HFFc6 (cell line): ENCODE measurements at regions not wholly inside any gene's neighbourhood (a gene's known extent, or its start where the extent isn't known, plus 50 kb on each side); places are given as distances from the start of the nearest gene placed in this dataset.
A peak's percentile ranks its signal among the peaks of the same experiment; 100 is the strongest.

ENCODE experiments used
- DNase-seq: peaks from one replicate; pipeline ENCODE4 v3.0.0-alpha.2; 2018
- H3K27ac Mint-ChIP-seq: 2 replicates; pipeline ENCODE4 v1.8.0; 2020; ENCODE audit warnings: mild to moderate bottlenecking, mixed read lengths
- H3K27me3 Mint-ChIP-seq: 2 replicates; pipeline ENCODE4 v1.8.0; 2021; ENCODE audit warnings: mild to moderate bottlenecking, moderate library complexity, mixed read lengths; ENCODE audit not compliant: insufficient read depth
- H3K36me3 Mint-ChIP-seq: 2 replicates; pipeline ENCODE4 v1.8.0; 2021; ENCODE audit warnings: low read depth, mixed read lengths
- H3K4me1 Mint-ChIP-seq: 2 replicates; pipeline ENCODE4 v1.8.0; 2020; ENCODE audit warnings: low read depth, mixed read lengths
- H3K4me3 Mint-ChIP-seq: 2 replicates; pipeline ENCODE4 v1.8.0; 2020; ENCODE audit warnings: mild to moderate bottlenecking, moderate library complexity, mixed read lengths
- H3K9me3 Mint-ChIP-seq: 2 replicates; pipeline ENCODE4 v1.8.0; 2020; ENCODE audit warnings: mild to moderate bottlenecking, mixed read lengths
- CTCF ChIP-seq: fragments of 200-600 bp; sonication (generic); IDR thresholded peaks from 2 replicates; pipeline ENCODE4 v1.5.0; 2021; ENCODE audit warnings: antibody characterized with exemption, mild to moderate bottlenecking

GRCh38 chr3:64459711-64460110 lies 228.1 kb downstream of the ADAMTS9 start:
- Mint-ChIP-seq H3K36me3 (no peaks in the 10 kb centered on the region), H3K4me3 (no peak overlapping the region), H3K9me3 (no peaks in the 10 kb centered on the region), H3K27ac (no peak overlapping the region), H3K27me3 (no peaks in the 10 kb centered on the region; the same call in 1 of the 2 replicates), H3K4me1 (peaks cover 42% of the 10 kb centered on the region)
- no peak for TF ChIP-seq CTCF
- no peak for DNase-seq

DNA sequence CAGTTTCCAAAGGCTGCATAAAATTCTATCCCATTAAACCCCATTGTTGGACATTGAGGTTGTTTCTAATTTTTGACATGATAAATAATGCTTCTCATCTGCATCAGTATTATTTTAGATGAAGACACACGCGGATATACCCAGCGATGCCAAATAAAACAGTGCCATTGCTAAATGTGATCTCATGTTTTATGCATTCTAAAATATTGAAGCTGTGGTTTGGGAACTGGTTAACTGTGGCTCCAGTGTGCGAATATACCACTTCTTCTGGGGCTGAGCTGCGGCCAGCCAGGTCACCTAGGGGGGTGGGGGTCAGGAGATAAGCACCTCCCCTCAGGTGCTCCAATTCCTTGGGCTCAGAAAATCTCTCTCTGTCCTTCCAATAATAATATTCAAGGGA lies 230.0 kb downstream of the ADAMTS9 start:
- Mint-ChIP-seq H3K27ac (no peak overlapping the region), H3K4me1 (peaks cover 43% of the 10 kb centered on the region), H3K4me3 (no peak overlapping the region), H3K9me3 (no peaks in the 10 kb centered on the region), H3K36me3 (no peaks in the 10 kb centered on the region), H3K27me3 (peaks cover 2% of the 10 kb centered on the region)
- TF ChIP-seq CTCF = no peak
- DNase-seq = no peak

GRCh38 chr3:64456674-64457073 lies 231.1 kb downstream of the ADAMTS9 start:
- no peak for DNase-seq
- H3K36me3 Mint-ChIP-seq = no peaks in the 10 kb centered on the region
- peaks cover 31% of the 10 kb centered on the region for H3K4me1 Mint-ChIP-seq
- H3K27me3 Mint-ChIP-seq = peaks cover 2% of the 10 kb centered on the region
- TF ChIP-seq CTCF = no peak
- H3K9me3 Mint-ChIP-seq = no peaks in the 10 kb centered on the region
- no peak overlapping the region for H3K27ac Mint-ChIP-seq
- no peak overlapping the region for H3K4me3 Mint-ChIP-seq

- peaks cover 18% of the 10 kb centered on the region for H3K4me1 Mint-ChIP-seq
- TF ChIP-seq CTCF = no peak
- no peaks in the 10 kb centered on the region for H3K36me3 Mint-ChIP-seq
- no peak overlapping the region for H3K27ac Mint-ChIP-seq
- H3K9me3 Mint-ChIP-seq = no peaks in the 10 kb centered on the region
- DNase-seq = no peak
- H3K4me3 Mint-ChIP-seq = no peak overlapping the region
- peaks cover 2% of the 10 kb centered on the region for H3K27me3 Mint-ChIP-seq
Measured at GRCh38 chr3:64455351-64455750, 230.1 kb upstream of the PRICKLE2 start.

- DNase-seq = no peak
- no peak for TF ChIP-seq CTCF
- no peak overlapping the region for H3K4me3 Mint-ChIP-seq
- H3K36me3 Mint-ChIP-seq = no peaks in the 10 kb centered on the region
- no peaks in the 10 kb centered on the region for H3K9me3 Mint-ChIP-seq
- H3K27ac Mint-ChIP-seq = no peak overlapping the region
- peaks cover 12% of the 10 kb centered on the region for H3K4me1 Mint-ChIP-seq
- peaks cover 2% of the 10 kb centered on the region for H3K27me3 Mint-ChIP-seq
Measured at GRCh38 chr3:64454768-64455167, 229.5 kb upstream of the PRICKLE2 start.

- TF ChIP-seq CTCF = no peak
- H3K9me3 Mint-ChIP-seq = no peaks in the 10 kb centered on the region
- H3K27me3 Mint-ChIP-seq = peaks cover 2% of the 10 kb centered on the region
- H3K27ac Mint-ChIP-seq = peak overlapping the region; percentile 45
- no peaks in the 10 kb centered on the region for H3K36me3 Mint-ChIP-seq
- DNase-seq = peak; percentile 54
- H3K4me3 Mint-ChIP-seq = no peak overlapping the region
- H3K4me1 Mint-ChIP-seq = peaks cover 10% of the 10 kb centered on the region
Measured at GRCh38 chr3:64454179-64454578, 228.9 kb upstream of the PRICKLE2 start.
